ENCODE measurements at regions not wholly inside any gene's neighbourhood (a gene's known extent, or its start where the extent isn't known, plus 50 kb on each side); places are given as distances from the start of the nearest gene placed in this dataset.
"Not testable (repeated sequence)": the region's sequence is repeated elsewhere in the genome, so short reads cannot be mapped to it uniquely, and the experiment has no call there.

DNA sequence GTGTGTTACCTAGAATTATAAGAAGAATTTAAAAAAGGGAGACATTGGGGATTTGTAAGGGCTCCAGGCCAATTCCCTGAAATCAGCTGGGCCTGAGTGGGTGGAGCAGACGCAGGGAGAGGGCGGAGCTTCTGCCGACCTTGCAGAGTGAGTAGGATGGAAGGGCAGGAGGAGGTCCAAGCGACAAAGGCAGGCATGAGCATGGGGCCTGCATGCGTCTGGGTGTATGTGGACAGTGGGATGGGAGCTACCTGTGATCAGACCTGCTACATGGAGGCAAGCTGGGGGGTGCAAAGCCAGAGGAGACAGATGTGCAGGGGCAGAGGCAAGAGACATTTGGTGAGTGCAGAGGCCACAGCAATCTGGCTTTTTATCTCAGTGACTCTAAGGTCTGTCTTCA is 105.3 kb upstream of the OLIG2 start:
- TF ChIP-seq, protein P1, sequence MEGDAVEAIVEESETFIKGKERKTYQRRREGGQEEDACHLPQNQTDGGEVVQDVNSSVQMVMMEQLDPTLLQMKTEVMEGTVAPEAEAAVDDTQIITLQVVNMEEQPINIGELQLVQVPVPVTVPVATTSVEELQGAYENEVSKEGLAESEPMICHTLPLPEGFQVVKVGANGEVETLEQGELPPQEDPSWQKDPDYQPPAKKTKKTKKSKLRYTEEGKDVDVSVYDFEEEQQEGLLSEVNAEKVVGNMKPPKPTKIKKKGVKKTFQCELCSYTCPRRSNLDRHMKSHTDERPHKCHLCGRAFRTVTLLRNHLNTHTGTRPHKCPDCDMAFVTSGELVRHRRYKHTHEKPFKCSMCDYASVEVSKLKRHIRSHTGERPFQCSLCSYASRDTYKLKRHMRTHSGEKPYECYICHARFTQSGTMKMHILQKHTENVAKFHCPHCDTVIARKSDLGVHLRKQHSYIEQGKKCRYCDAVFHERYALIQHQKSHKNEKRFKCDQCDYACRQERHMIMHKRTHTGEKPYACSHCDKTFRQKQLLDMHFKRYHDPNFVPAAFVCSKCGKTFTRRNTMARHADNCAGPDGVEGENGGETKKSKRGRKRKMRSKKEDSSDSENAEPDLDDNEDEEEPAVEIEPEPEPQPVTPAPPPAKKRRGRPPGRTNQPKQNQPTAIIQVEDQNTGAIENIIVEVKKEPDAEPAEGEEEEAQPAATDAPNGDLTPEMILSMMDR (IDR thresholded peaks at IDR 0.05; ENCODE audit: borderline replicate concordance), result no peak
- Histone ChIP-seq H3K4me3 (no peak overlapping the region), H3K27me3 (ENCODE audit: low read depth) (no peaks in the 10 kb centered on the region), H3K27ac (replicated peaks) (no peak overlapping the region), H3K36me3 (no peaks in the 10 kb centered on the region), H3K4me1 (no peaks in the 10 kb centered on the region), H3K9me3 (replicated peaks) (peaks cover 28% of the 10 kb centered on the region)
- DNase-seq, result no peak
- intact Hi-C loops (cut with micrococcal nuclease), result no loop called here

DNA sequence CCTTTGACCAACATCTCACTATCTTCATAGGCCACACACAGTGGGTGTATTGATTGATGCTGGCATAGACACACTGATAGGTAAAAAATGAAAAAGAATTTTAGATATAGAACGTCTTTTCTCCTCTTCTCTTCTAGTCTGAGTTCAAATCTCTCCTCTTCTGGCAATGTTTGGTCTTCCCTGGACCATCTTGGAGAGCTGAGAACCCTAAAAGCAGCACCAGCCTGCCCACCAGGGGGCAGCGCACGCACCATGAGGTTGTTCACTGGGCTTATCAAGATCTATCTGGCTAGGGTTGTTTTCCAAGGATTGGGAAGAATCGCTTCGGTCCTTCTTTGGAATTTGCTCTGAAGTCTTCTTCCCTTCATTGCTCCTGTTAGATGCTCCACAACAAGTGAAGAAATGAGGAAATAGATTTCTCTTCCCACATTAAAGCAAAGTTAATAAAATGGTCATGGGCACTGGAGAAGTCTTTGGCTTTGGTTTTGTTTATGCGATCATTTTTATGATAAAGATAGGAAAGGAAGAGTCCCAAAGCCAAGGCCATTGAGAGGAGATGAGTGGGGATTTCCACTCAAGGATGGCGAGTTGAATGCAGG is 104.0 kb upstream of the OLIG2 start:
- H3K9me3 ChIP-seq (replicated peaks), result peaks cover 28% of the 10 kb centered on the region
- H3K27me3 ChIP-seq (ENCODE audit: low read depth), result no peaks in the 10 kb centered on the region
- no peak overlapping the region for H3K27ac ChIP-seq (replicated peaks)
- no peaks in the 10 kb centered on the region for H3K36me3 ChIP-seq
- intact Hi-C loops (cut with micrococcal nuclease), result no loop called here
- no peak overlapping the region for H3K4me3 ChIP-seq
- H3K4me1 ChIP-seq, result no peaks in the 10 kb centered on the region
- TF ChIP-seq, protein P1 (IDR thresholded peaks at IDR 0.05; ENCODE audit: borderline replicate concordance), result peak; percentile 40
- DNase-seq, result no peak

DNA sequence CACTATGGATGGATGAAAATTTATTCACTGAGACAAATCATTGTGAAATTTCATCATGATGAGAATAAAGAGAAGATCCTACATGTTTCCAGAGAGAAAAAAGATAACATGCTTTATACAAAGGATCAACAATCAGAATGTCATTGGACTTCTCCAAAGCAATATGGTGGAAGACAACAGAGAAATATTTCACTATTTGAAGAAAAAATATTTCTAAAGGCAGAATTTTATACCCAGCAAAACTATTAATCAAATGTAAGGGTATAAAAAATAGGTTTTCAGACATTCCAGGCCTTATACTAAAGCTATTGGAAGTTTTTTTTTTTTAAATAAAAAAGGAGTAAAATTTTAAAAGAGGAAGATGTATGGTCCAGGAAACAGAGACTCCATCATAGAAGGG is 100.6 kb upstream of the OLIG2 start:
- Histone ChIP-seq H3K4me3 (no peak overlapping the region), H3K4me1 (no peaks in the 10 kb centered on the region), H3K27me3 (ENCODE audit: low read depth) (no peaks in the 10 kb centered on the region), H3K36me3 (no peaks in the 10 kb centered on the region), H3K9me3 (replicated peaks) (peaks cover 26% of the 10 kb centered on the region), H3K27ac (replicated peaks) (no peak overlapping the region)
- no peak for DNase-seq
- intact Hi-C loops (cut with micrococcal nuclease), result no loop called here
- TF ChIP-seq, protein P1 (IDR thresholded peaks at IDR 0.05; ENCODE audit: borderline replicate concordance), result no peak

DNA sequence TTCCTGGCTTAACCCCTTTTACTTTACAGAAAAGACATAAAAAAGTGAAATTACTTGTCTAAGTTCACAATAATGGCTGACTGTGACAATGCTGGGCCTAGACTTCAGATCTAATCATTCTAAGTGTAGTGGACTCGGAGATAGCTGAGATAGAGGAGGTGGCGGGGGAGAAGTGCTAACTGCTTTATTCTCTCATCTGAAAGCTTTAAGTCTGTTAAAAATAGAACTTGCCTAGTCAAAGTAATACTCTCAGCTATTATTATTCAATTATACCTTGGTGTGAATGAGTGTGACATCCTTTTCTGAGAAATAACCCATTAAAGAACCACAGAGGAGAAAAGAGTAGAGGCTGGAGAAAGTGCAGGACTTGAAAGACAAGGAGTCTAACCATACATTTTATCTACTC is 96.1 kb upstream of the OLIG2 start:
- H3K4me1 ChIP-seq, result no peaks in the 10 kb centered on the region
- peaks cover 21% of the 10 kb centered on the region for H3K9me3 ChIP-seq (replicated peaks)
- DNase-seq, result no peak
- no peaks in the 10 kb centered on the region for H3K36me3 ChIP-seq
- no peaks in the 10 kb centered on the region for H3K27me3 ChIP-seq (ENCODE audit: low read depth)
- H3K27ac ChIP-seq (replicated peaks), result no peak overlapping the region
- TF ChIP-seq, protein P1 (IDR thresholded peaks at IDR 0.05; ENCODE audit: borderline replicate concordance), result no peak
- intact Hi-C loops (cut with micrococcal nuclease), result no loop called here
- H3K4me3 ChIP-seq, result no peak overlapping the region

DNA sequence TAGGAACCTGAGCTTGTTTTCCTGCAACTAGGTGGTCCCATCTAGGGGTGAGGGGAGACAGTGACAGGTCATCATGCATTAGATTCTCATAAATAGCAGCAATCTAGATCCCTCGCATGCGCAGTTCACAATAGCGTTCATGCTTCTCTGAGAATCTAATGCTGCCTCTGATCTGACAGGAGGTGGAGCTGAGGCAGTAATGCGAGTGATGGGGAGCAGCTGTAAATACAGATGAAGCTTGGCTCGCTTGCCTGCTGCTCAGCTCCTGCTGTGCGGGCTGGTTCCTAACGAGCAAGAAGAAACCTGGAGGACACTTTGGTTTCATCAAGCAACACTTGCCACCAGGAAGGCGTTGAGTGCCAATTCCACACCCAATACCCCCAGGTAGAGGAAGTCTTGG is 95.1 kb upstream of the OLIG2 start:
- no peaks in the 10 kb centered on the region for H3K27me3 ChIP-seq (ENCODE audit: low read depth)
- H3K4me3 ChIP-seq, result no peak overlapping the region
- intact Hi-C loops (cut with micrococcal nuclease), result no loop called here
- no peaks in the 10 kb centered on the region for H3K4me1 ChIP-seq
- no peak overlapping the region for H3K27ac ChIP-seq (replicated peaks)
- H3K9me3 ChIP-seq (replicated peaks), result peaks cover 10% of the 10 kb centered on the region
- H3K36me3 ChIP-seq, result no peaks in the 10 kb centered on the region
- no peak for DNase-seq
- TF ChIP-seq, protein P1 (IDR thresholded peaks at IDR 0.05; ENCODE audit: borderline replicate concordance), result no peak

DNA sequence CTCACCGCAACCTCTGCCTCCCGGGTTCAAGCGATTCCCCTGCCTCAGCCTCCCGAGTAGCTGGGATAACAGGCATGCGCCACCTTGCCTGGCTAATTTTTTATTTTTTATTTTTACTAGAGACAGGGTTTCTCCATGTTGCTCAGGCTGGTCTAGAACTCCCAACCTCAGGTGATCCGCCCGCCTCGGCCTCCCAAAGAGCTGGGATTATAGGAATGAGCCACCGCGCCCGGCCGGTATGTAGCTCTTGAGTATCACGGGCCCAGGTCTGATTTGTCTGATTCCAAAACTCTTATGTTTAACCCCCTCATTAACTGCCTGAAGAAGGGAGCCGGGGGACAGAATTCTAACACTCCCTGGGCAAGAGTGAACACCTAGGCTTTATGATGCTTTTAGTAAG is 91.7 kb upstream of the OLIG2 start:
- H3K36me3 ChIP-seq; H3K27ac ChIP-seq (replicated peaks); intact Hi-C loops (cut with micrococcal nuclease); DNase-seq; H3K9me3 ChIP-seq (replicated peaks); H3K27me3 ChIP-seq (ENCODE audit: low read depth); H3K4me1 ChIP-seq; H3K4me3 ChIP-seq: not testable (repeated sequence)
